ENCODE measurements at regions not wholly inside any gene's neighbourhood (a gene's known extent, or its start where the extent isn't known, plus 50 kb on each side); places are given as distances from the start of the nearest gene placed in this dataset.
A peak's percentile ranks its signal among the peaks of the same experiment; 100 is the strongest.
"Not testable (repeated sequence)": the region's sequence is repeated elsewhere in the genome, so short reads cannot be mapped to it uniquely, and the experiment has no call there.

DNA sequence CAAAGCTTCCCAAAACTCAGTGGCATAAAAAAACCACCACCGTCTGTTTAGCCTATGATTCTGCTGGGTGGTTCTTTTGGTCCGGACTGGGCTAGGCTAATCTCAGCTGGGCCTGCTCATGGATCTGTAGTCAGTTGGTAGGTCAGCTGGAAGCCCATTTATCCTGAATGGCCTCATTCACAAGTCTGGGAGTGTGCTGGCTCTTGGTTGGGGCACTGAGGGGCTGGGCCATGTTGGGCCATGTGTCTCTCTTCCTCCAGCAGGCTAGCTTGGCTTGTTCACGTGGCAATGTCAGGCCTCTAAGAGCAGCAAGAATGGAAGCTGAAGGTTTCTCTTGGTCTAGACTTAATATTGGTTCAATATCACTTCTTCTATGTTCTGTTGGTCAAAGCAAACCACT lies 95.7 kb upstream of the HS6ST1 start:
- Mint-ChIP-seq H3K4me3 (no peak overlapping the region), H3K27me3 (no peaks in the 10 kb centered on the region), H3K4me1 (ENCODE audit: low read depth) (no peaks in the 10 kb centered on the region), H3K9me3 (no peaks in the 10 kb centered on the region), H3K36me3 (ENCODE audit: low read depth) (no peaks in the 10 kb centered on the region), H3K27ac (no peak overlapping the region)
- DNase-seq: no peak

DNA sequence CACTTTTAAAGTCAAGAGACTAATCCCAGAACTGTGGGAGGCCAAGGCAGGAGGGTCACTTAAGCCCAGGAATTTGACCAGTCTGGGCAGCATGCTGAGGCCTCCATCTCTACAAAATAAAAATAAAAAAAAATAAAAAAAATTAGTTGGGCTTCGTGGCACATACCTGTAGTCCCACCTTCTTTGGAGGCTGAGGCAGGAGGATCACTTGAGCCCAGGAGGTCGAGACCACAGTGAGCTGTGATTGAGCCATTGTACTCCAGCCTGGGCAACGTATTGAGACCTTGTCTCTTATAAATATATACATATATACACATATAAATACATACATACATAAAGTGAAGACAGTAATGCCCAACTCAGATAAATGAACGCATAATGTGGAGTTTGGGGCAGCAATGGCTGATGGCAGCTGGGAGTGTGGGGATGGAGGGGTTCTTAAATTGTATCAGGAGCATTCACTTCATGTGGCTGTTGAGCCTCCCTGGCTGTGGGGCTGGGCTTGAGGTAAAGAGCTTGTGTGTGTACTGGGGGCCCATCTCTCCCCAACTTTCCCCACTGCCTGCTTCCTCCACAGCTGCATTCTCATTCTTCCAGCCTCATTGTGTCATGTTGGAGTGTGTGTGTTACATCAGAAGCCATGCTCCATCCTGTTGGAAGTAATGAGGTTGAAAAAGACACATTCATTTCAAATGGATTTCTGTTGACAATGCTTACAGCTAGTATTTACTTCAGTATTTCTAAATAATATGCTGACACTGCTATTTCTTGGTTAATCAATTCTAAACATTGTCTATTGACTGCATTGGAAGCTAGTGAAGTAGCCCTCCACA lies 96.5 kb upstream of the HS6ST1 start:
- H3K36me3 Mint-ChIP-seq (ENCODE audit: low read depth): no peaks in the 10 kb centered on the region
- H3K27ac Mint-ChIP-seq: no peak overlapping the region
- no peaks in the 10 kb centered on the region for H3K27me3 Mint-ChIP-seq
- H3K4me3 Mint-ChIP-seq: no peak overlapping the region
- DNase-seq: no peak
- peaks cover 4% of the 10 kb centered on the region for H3K9me3 Mint-ChIP-seq
- no peaks in the 10 kb centered on the region for H3K4me1 Mint-ChIP-seq (ENCODE audit: low read depth)

DNA sequence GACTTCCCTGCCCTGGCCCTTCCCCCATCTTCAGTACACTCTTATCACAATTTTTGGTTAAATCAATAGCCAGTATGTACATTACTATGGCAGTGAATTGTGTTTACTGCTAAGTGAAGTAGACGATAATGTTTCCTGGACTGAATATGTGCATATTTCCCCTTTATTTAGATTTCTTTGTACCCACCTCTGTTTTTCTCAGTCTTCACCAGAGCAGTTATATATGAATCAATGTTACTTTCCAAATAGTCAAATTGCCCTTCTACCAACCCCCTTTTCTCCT lies 97.1 kb upstream of the HS6ST1 start:
- H3K9me3 Mint-ChIP-seq: peaks cover 4% of the 10 kb centered on the region
- H3K4me1 Mint-ChIP-seq (ENCODE audit: low read depth): no peaks in the 10 kb centered on the region
- H3K27ac Mint-ChIP-seq: no peak overlapping the region
- DNase-seq: no peak
- no peaks in the 10 kb centered on the region for H3K36me3 Mint-ChIP-seq (ENCODE audit: low read depth)
- no peaks in the 10 kb centered on the region for H3K27me3 Mint-ChIP-seq
- H3K4me3 Mint-ChIP-seq: no peak overlapping the region

DNA sequence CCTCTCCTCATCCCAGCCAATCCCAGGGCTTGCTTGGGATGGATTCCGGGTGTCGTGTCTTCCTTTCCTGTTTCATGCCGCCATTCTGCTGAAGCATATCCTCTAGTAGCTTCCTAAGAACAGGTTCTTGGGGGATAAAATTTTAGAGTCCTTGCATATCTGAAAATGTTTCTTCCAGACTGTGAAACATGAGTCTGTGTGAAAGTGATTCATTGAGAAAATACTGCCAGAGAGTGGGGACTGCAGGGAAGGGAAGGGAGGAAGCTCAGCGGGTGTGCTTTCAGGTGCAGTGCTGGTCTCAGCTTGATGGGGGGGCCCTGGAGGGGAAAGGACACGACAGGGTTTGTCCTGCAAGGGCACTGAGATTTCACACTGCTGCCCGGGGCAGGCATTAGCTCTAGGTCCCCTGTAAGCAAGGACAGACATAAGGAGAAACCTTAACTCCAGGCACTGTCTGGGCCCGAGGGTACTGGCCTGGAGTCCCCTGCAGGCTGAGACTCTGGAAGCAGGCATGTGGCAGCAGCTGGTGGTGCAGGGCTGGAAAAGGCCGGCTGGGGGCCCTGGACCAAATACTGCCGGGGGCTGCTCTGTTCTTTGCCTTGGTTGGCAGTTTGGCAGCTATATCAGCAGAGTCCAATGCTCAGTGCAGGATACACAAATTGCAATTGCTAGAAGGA lies 97.6 kb upstream of the HS6ST1 start:
- Mint-ChIP-seq H3K27ac (no peak overlapping the region), H3K4me1 (ENCODE audit: low read depth) (no peaks in the 10 kb centered on the region), H3K36me3 (ENCODE audit: low read depth) (no peaks in the 10 kb centered on the region), H3K27me3 (no peaks in the 10 kb centered on the region), H3K4me3 (no peak overlapping the region), H3K9me3 (peaks cover 4% of the 10 kb centered on the region)
- no peak for DNase-seq

DNA sequence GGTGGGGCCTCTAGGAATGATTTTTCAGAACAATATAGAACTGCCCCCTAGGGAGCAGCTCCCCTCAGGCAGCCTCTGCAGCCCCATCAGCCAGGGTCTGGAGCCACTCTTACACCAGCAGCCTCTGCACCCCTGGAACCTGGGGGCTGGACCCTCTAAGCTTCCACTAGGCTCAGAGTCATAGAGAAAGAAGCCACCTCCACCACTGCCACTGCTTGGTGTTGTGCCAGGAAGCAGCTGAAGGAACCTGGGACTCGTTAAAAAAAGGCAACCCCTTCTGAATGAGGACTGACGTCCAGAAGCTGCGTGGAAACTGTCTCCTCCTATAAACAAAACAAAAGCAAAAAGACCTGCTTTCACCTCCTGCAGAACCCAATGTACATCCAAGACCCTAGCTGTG lies 98.1 kb upstream of the HS6ST1 start:
- no peak overlapping the region for H3K27ac Mint-ChIP-seq
- H3K27me3 Mint-ChIP-seq: no peaks in the 10 kb centered on the region

DNA sequence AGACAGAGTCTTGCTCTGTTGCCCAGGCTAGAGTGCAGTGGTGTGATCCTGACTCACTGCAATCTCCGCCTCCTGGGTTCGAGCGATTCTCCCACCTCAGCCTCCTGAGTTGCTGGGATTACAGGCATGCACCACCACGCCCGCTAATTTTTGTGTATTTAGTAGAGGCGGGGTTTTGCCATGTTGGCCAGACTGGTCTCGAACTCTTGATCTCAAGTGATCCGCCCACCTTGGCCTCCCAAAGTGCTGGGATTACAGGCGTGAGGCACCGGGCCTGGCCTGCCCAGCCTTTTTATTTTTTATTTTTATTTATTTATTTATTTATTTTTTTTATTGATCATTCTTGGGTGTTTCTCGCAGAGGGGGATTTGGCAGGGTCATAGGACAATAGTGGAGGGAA lies 98.6 kb upstream of the HS6ST1 start:
- not testable (repeated sequence) for H3K4me3 Mint-ChIP-seq; H3K4me1 Mint-ChIP-seq (ENCODE audit: low read depth); H3K9me3 Mint-ChIP-seq; H3K27me3 Mint-ChIP-seq; DNase-seq; H3K27ac Mint-ChIP-seq; H3K36me3 Mint-ChIP-seq (ENCODE audit: low read depth)

More for the DNA sequence above, 98.1 kb upstream of the HS6ST1 start:
- Mint-ChIP-seq H3K4me1 (ENCODE audit: low read depth) (no peaks in the 10 kb centered on the region), H3K9me3 (peaks cover 4% of the 10 kb centered on the region), H3K36me3 (ENCODE audit: low read depth) (no peaks in the 10 kb centered on the region), H3K4me3 (no peak overlapping the region)
- no peak for DNase-seq

DNA sequence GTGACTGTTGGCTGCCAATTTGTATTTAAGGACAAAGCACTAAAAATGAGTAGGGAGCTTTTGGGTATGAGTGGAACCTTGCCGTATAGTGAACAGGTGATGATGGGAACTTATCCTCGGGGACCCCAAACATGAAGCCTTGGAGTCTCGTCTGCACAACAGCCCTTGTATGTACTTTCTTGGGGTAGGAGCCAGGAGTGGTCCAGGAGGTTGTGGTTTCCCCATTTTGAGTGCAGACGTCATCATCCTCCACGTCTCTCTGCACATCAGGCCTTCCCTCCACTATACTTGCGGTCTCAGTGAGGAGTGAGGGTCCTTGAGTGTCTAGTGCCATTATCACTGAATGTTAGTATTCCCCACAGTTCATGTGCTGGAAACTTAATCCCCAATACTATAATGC lies 101.5 kb upstream of the HS6ST1 start:
- Mint-ChIP-seq H3K4me1 (ENCODE audit: low read depth) (no peaks in the 10 kb centered on the region), H3K4me3 (no peak overlapping the region), H3K27ac (no peak overlapping the region), H3K27me3 (no peaks in the 10 kb centered on the region), H3K9me3 (peaks cover 4% of the 10 kb centered on the region), H3K36me3 (ENCODE audit: low read depth) (no peaks in the 10 kb centered on the region)
- DNase-seq: peak; percentile 2

DNA sequence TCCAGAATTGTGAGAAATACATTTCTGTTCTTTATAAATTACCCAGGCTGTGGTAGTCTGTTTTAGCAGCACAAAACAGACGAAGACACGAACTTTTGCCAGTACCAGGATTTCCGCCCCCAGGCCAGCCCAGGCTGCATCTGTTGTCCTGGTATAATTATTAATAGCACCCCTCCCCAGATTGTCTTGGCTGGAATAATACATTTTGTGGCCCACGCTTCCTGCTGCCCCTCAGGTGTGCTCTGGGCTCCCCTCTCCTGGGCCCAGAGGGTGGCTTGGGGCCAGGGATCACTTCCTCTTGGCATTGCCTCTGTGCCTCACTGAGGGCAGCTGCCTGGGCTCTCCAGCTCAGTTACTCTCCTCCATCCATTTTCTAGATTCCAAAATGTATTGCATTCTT lies 102.1 kb upstream of the HS6ST1 start:
- DNase-seq: no peak
- H3K36me3 Mint-ChIP-seq (ENCODE audit: low read depth): no peaks in the 10 kb centered on the region
- no peak overlapping the region for H3K27ac Mint-ChIP-seq
- no peaks in the 10 kb centered on the region for H3K4me1 Mint-ChIP-seq (ENCODE audit: low read depth)
- H3K4me3 Mint-ChIP-seq: no peak overlapping the region
- H3K27me3 Mint-ChIP-seq: no peaks in the 10 kb centered on the region
- H3K9me3 Mint-ChIP-seq: peaks cover 4% of the 10 kb centered on the region

DNA sequence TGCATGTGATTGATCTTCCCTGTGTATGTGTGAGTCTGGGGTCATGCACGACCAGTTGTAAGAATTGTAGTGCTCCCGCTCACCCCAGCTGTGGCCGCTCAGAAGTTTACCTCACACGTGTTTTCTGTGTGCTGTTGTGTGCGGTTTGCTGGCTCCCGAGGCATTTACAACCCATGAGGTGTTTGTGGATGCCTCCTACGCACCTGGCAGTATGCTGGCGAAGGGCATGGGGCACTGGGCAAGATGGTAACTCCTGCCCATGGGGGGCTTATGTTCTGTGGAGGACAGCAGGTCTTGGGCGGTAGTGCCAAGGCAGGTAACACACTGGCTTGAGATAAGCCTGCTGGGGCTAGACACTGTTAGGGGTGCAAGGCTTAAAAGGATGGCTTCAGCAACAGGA lies 102.6 kb upstream of the HS6ST1 start:
- no peaks in the 10 kb centered on the region for H3K36me3 Mint-ChIP-seq (ENCODE audit: low read depth)
- H3K4me3 Mint-ChIP-seq: no peak overlapping the region
- no peaks in the 10 kb centered on the region for H3K27me3 Mint-ChIP-seq
- no peak overlapping the region for H3K27ac Mint-ChIP-seq
- no peak for DNase-seq
- H3K4me1 Mint-ChIP-seq (ENCODE audit: low read depth): no peaks in the 10 kb centered on the region
- H3K9me3 Mint-ChIP-seq: peaks cover 4% of the 10 kb centered on the region

DNA sequence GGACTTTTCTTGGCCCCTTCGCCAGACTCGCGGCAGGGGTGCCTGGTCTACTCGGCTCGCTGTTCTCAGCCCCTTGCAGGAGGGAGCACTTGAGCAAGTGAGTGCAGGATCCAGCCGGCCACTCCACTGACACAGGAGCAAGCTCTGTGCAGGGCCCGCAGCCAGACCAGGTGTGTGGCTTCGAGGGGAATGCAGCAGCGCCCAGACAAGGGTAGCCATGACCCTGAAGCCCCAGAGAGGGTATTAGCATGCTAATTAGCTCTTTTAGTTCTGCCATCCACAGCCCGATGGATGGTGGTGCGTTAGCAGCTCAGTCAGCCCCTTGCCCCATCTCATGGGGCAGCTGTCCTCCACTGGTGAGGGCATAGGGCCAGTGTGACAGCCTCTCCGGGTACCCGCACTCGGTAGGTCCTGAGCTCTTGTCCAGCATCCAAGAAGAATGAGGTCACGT lies 103.2 kb upstream of the HS6ST1 start:
- no peak overlapping the region for H3K4me3 Mint-ChIP-seq
- H3K36me3 Mint-ChIP-seq (ENCODE audit: low read depth): no peaks in the 10 kb centered on the region
- no peak for DNase-seq
- H3K4me1 Mint-ChIP-seq (ENCODE audit: low read depth): no peaks in the 10 kb centered on the region
- H3K9me3 Mint-ChIP-seq: peaks cover 4% of the 10 kb centered on the region
- H3K27me3 Mint-ChIP-seq: no peaks in the 10 kb centered on the region
- H3K27ac Mint-ChIP-seq: no peak overlapping the region

DNA sequence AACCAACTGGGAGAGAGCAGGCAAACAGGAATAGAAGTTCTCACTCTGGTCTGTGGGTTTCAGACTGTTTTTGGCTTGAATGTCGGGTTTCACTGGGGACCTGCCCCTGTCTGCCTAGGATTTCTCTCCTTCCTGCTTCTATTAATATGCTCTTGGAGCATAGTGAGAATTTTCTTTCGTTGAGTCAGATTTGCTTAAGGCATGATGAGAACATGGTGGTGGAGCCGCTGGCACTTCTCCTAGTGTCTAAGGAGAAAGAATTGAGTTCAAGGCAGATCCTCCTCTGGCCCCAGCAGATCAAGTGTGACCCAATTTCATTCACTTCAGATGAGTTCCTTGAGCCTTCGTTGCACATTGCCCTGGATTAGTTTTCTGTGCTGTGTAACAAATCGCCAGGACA lies 103.9 kb upstream of the HS6ST1 start:
- Mint-ChIP-seq H3K9me3 (peaks cover 4% of the 10 kb centered on the region), H3K4me1 (ENCODE audit: low read depth) (no peaks in the 10 kb centered on the region), H3K27me3 (no peaks in the 10 kb centered on the region), H3K36me3 (ENCODE audit: low read depth) (no peaks in the 10 kb centered on the region), H3K27ac (no peak overlapping the region), H3K4me3 (no peak overlapping the region)
- no peak for DNase-seq

DNA sequence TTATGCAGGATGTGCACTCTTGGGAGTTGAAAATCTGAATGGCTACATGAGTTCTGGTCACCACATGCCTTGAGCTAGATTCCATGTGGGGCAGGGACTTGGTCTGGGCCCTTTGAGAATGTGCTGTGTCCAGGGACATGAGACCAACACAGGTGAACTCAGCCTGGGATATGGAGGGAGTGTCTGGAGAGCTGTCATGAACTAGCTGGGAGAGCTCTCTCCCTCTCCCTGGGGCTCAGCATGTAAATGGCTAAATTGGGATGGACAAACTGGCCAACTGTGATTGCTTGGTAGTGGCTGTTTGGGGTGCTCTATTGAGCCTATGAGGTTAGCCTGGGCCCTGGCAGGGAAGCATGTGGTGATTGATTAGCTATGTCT lies 105.1 kb upstream of the HS6ST1 start:
- H3K27ac Mint-ChIP-seq: no peak overlapping the region
- no peaks in the 10 kb centered on the region for H3K27me3 Mint-ChIP-seq
- peaks cover 4% of the 10 kb centered on the region for H3K9me3 Mint-ChIP-seq
- no peak overlapping the region for H3K4me3 Mint-ChIP-seq
- H3K4me1 Mint-ChIP-seq (ENCODE audit: low read depth): no peaks in the 10 kb centered on the region
- DNase-seq: no peak
- H3K36me3 Mint-ChIP-seq (ENCODE audit: low read depth): no peaks in the 10 kb centered on the region

DNA sequence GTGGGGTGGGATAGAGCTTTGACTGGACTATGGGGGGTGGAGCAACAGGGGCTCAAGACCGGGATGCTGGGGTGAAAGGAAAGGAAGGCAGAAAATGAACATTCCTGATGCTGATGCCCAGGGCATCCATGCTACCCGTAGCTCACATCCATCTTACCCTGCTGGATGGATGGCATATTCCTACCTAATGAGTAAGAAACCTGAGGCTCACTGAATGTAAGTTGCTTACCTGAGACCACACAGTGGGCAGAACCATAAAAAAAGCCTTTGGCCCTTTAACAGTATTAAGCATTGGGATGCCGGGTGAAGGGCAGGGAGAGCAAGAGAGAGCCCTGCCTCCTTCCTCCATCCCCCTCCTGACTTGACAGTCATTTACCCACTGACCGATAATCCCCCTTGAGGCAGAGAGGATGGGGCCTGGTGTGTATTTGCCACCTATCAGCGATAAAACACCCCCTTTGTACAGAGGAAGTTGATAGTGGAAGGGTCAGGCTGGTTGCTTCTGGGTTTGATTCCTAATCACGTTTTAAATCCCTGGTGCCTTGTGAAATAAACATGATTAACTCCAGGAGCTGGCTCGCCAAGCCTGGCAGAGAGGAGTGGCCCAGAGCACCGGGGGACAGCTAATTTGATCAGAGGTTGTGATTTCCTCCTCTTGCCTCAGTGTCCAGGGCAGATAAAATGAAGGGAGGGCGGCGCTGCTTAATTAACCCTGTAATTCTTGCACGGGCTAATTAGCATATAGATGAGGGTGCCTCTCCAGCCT lies 105.9 kb upstream of the HS6ST1 start:
- no peak overlapping the region for H3K4me3 Mint-ChIP-seq
- H3K27ac Mint-ChIP-seq: no peak overlapping the region
- H3K9me3 Mint-ChIP-seq: peaks cover 2% of the 10 kb centered on the region
- no peaks in the 10 kb centered on the region for H3K4me1 Mint-ChIP-seq (ENCODE audit: low read depth)
- no peak for DNase-seq
- no peaks in the 10 kb centered on the region for H3K36me3 Mint-ChIP-seq (ENCODE audit: low read depth)
- peaks cover 2% of the 10 kb centered on the region for H3K27me3 Mint-ChIP-seq

DNA sequence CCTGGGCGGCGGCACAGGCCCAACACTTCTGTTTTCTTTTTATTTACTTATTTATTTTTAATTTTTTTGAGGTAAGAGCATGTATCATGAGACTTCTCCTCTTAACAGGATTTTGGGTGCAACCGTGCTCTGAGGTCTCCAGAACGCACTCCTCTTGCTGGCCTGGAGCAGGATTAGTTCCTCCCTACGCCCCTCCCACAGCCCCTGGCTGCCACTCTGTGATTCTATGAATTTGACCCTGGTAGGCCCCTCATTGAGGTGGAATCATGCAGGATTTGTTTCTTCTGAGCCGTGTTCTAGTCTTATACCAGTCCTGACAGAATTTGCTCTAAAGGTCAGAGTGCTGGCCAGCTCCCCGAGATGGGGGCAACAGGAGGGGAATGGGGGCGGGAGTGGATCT lies 106.5 kb upstream of the HS6ST1 start:
- H3K27me3 Mint-ChIP-seq: peaks cover 7% of the 10 kb centered on the region

More for the DNA sequence above, 106.5 kb upstream of the HS6ST1 start:
- Mint-ChIP-seq H3K27ac (no peak overlapping the region), H3K9me3 (peaks cover under 1% of the 10 kb centered on the region), H3K36me3 (ENCODE audit: low read depth) (no peaks in the 10 kb centered on the region), H3K4me1 (ENCODE audit: low read depth) (no peaks in the 10 kb centered on the region), H3K4me3 (no peak overlapping the region)
- DNase-seq: no peak
